IMR-90 (cell line): ENCODE measurements at regions not wholly inside any gene's neighbourhood (a gene's known extent, or its start where the extent isn't known, plus 50 kb on each side); places are given as distances from the start of the nearest gene placed in this dataset.
A peak's percentile ranks its signal among the peaks of the same experiment; 100 is the strongest.

Source experiments
- ATAC-seq: fragments of 200-7000 bp; cut with Tn5 transposase; 2 replicates; pipeline ENCODE4 v1.9.1; 2020; ENCODE audit warnings: low read depth, mild to moderate bottlenecking, moderate library complexity
- BruUV-seq: library from RNA; stranded (reverse); fragments of 400-500 nt; replicated peaks from 2 replicates; lab custom pipeline; 2021; lab: Mats Ljungman, UMichigan
- CTCF ChIA-PET: fragments of 300-600 bp; formaldehyde crosslinking; extraction: SDS; loops from one replicate; lab custom pipeline; 2021; ENCODE audit warnings: antibody characterized with exemption; lab: Yijun Ruan, JAX
- POLR2A ChIA-PET: fragments of 300-600 bp; sonication (Branson Sonifier 250); formaldehyde crosslinking; loops from one replicate; lab custom pipeline; 2022; ENCODE audit warnings: antibody characterized with exemption; ENCODE audit not compliant: unreplicated experiment; lab: Charles Lee
- DNase-seq: peaks from one replicate; pipeline ENCODE4 v3.0.0; 2013
- H2AFZ ChIP-seq: replicated peaks from 2 replicates; pipeline ENCODE3; 2013; ENCODE audit warnings: low read length, mild to moderate bottlenecking; ENCODE audit not compliant: poor library complexity
- H2AK5ac ChIP-seq: 2 replicates; pipeline ENCODE4 v1.6.1; 2013; ENCODE audit warnings: low read depth, low read length, inconsistent platforms
- H2AK9ac ChIP-seq: replicated peaks from 2 replicates; pipeline ENCODE3; 2013; ENCODE audit warnings: mild to moderate bottlenecking, low read depth, low read length, moderate library complexity; ENCODE audit not compliant: poor library complexity
- H2BK120ac ChIP-seq: 2 replicates; pipeline ENCODE4 v1.6.1; 2013; ENCODE audit warnings: low read depth, low read length, inconsistent platforms
- H2BK15ac ChIP-seq: 3 replicates; pipeline ENCODE4 v1.6.1; 2013; ENCODE audit warnings: low read depth, low read length, inconsistent platforms
- H2BK20ac ChIP-seq: 2 replicates; pipeline ENCODE4 v1.6.1; 2013; ENCODE audit warnings: low read depth, mild to moderate bottlenecking, inconsistent platforms, low read length, moderate library complexity
- H2BK5ac ChIP-seq: 2 replicates; pipeline ENCODE4 v1.6.1; 2013; ENCODE audit warnings: mild to moderate bottlenecking, low read depth, low read length, inconsistent platforms; ENCODE audit not compliant: poor library complexity, severe bottlenecking
- H3K14ac ChIP-seq: replicated peaks from 2 replicates; pipeline ENCODE4 v1.6.1; 2013; ENCODE audit warnings: low read depth, low read length, inconsistent platforms
- H3K18ac ChIP-seq: 2 replicates; pipeline ENCODE4 v1.6.1; 2013; ENCODE audit warnings: low read depth, low read length, control low read depth
- H3K23ac ChIP-seq: 2 replicates; pipeline ENCODE4 v1.6.1; 2013; ENCODE audit warnings: low read depth, low read length, inconsistent platforms
- H3K27ac ChIP-seq: 2 replicates; pipeline ENCODE4 v1.5.1; 2013; ENCODE audit warnings: mild to moderate bottlenecking, control low read depth, low read length; ENCODE audit not compliant: insufficient read depth
- H3K27me3 ChIP-seq: 2 replicates; pipeline ENCODE4 v1.6.1; 2013; ENCODE audit warnings: low read length; ENCODE audit not compliant: control insufficient read depth, insufficient read depth
- H3K36me3 ChIP-seq: 2 replicates; pipeline ENCODE4 v1.6.1; 2013; ENCODE audit warnings: low read length, mixed read lengths; ENCODE audit not compliant: control insufficient read depth, insufficient read depth
- H3K4ac ChIP-seq: 2 replicates; pipeline ENCODE4 v1.6.1; 2013; ENCODE audit warnings: low read depth, low read length, inconsistent platforms
- H3K4me1 ChIP-seq: 2 replicates; pipeline ENCODE4 v1.6.1; 2013; ENCODE audit warnings: low read length, mixed read lengths; ENCODE audit not compliant: control insufficient read depth, insufficient read depth
- H3K4me2 ChIP-seq: 2 replicates; pipeline ENCODE4 v1.6.1; 2013; ENCODE audit warnings: low read depth, mild to moderate bottlenecking, control low read depth, low read length, moderate library complexity
- H3K4me3 ChIP-seq: 2 replicates; pipeline ENCODE4 v1.5.1; 2013; ENCODE audit warnings: low read depth, mild to moderate bottlenecking, control low read depth, low read length, moderate library complexity; ENCODE audit not compliant: insufficient read depth
- H3K56ac ChIP-seq: 2 replicates; pipeline ENCODE4 v1.6.1; 2013; ENCODE audit warnings: low read length, inconsistent platforms; ENCODE audit not compliant: insufficient read depth; ENCODE audit errors: extremely low read depth
- H3K79me1 ChIP-seq, 2 experiments: 2 replicates each; pipeline ENCODE4 v1.6.1; 2013; ENCODE audit warnings: low read length in 2 of 2, inconsistent platforms in 1 of 2, low read depth in 1 of 2
- H3K9ac ChIP-seq: 2 replicates; pipeline ENCODE4 v1.6.1; 2013; ENCODE audit warnings: low read depth, low read length, control low read depth
- H3K9me1 ChIP-seq: 2 replicates; pipeline ENCODE4 v1.6.1; 2013; ENCODE audit warnings: low read length, inconsistent platforms; ENCODE audit not compliant: insufficient read depth
- H3K9me3 ChIP-seq: 2 replicates; pipeline ENCODE4 v1.6.1; 2013; ENCODE audit warnings: low read length; ENCODE audit not compliant: control insufficient read depth, insufficient read depth
- H4K20me1 ChIP-seq: 2 replicates; pipeline ENCODE4 v1.6.1; 2013; ENCODE audit warnings: low read length, inconsistent platforms; ENCODE audit not compliant: insufficient read depth
- H4K5ac ChIP-seq: 2 replicates; pipeline ENCODE4 v1.6.1; 2013; ENCODE audit warnings: mild to moderate bottlenecking, low read depth, low read length, control low read depth
- H4K8ac ChIP-seq, 2 experiments: 2 replicates each; pipeline ENCODE4 v1.6.1; 2013; ENCODE audit warnings: low read depth in 2 of 2, low read length in 2 of 2, control low read depth in 1 of 2, inconsistent platforms in 1 of 2
- H4K91ac ChIP-seq: 2 replicates; pipeline ENCODE4 v1.6.1; 2013; ENCODE audit warnings: low read depth, low read length, inconsistent platforms; ENCODE audit not compliant: insufficient read depth
- BHLHE40 ChIP-seq: fragments of 150-350 bp; IDR thresholded peaks from 2 replicates; pipeline ENCODE4 v1.6.1; 2016; ENCODE audit warnings: mild to moderate bottlenecking, low read depth, low read length
- CHD1 ChIP-seq: IDR thresholded peaks from 2 replicates; pipeline ENCODE4 v1.6.1; 2012; ENCODE audit warnings: low read depth, low read length, improper control_type of control experiment
- MAZ ChIP-seq: IDR thresholded peaks from 2 replicates; pipeline ENCODE4 v1.6.1; 2012; ENCODE audit warnings: low read depth, mild to moderate bottlenecking, low read length, improper control_type of control experiment, moderate library complexity, borderline replicate concordance
- RCOR1 ChIP-seq: IDR thresholded peaks from 2 replicates; pipeline ENCODE4 v1.6.1; 2012; ENCODE audit warnings: mild to moderate bottlenecking, low read length, improper control_type of control experiment; ENCODE audit not compliant: insufficient replicate concordance
- WGBS, 2 experiments: methylation state at CpG; one replicate each; pipeline versions ENCODE4 v1.1.5 to v1.1.7; 2013; ENCODE audit warnings: missing lambda C conversion rate in 2 of 2; ENCODE audit not compliant: insufficient read length in 1 of 2; ENCODE audit errors: extremely low coverage in 2 of 2; 5-methylcytosine and 5-hydroxymethylcytosine counted together
- dilution Hi-C: fragments of 300-500 bp; cut with HindIII; formaldehyde crosslinking; loops from one replicate; pipeline ENCODE4 v1.14.3; 2018; ENCODE audit warnings: low sequenced_read_pairs; ENCODE audit not compliant: unreplicated experiment
- in situ Hi-C: fragments of 300-500 bp; cut with MboI; formaldehyde crosslinking; loops from 3 replicates; pipeline ENCODE4 v1.14.3; 2019; ENCODE audit warnings: low sequenced_read_pairs, inconsistent platforms, mixed read lengths
- intact Hi-C: fragments of 100-400 bp; cut with micrococcal nuclease; formaldehyde crosslinking; loops from 2 replicates; pipeline ENCODE4 v1.10.0; 2022
- TF ChIP-seq, protein P1 (sequence below): fragments of 150-350 bp; IDR thresholded peaks from 2 replicates; pipeline ENCODE4 v1.6.1; 2017; ENCODE audit warnings: mild to moderate bottlenecking, antibody characterized with exemption, low read length, low read depth

DNA sequence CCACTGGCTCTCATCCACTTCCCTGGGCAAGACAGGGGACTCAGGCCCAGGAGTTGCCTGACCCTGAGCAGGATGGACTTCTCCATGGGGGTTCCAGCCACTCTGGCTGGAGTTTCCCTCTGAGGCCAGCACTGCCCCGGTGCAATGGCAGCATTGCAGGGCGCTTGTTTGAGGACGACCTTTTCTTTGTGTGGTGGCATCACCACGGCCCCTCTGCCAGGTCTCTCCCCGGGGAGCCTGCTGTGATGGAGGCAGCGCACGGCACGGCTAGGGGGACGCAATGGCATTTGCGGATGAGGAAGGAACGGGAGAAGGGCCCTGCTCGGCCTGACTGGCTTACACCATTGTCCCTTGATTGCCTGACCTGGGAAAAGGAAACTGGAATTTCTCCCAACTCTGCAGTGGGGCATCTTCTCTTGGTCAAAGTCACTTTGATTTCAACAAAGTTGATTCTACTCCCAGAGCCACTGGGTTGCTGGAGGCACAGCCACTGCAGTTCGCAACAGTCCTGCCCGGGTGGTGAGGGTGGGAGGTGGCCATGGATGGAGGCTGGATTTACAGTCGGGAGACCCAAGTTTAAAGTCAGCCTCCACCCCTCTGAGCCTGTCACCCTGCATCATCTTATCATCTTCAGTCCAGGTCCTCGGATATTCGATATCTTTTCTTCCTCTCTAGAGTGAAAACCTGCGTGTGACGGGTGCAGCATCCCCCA, 82.9 kb upstream of the ZNF469 start:
- no peak overlapping the region for H3K4me2 ChIP-seq

More for the DNA sequence above, 82.9 kb upstream of the ZNF469 start:
- 89% methylated on average over 7 of the region's 19 CpGs; no CpG with 5 or more reads in 1 of the 2 experiments for WGBS, 2 experiments
- ATAC-seq: no peak
- dilution Hi-C loops: no loop called here
- H2AK9ac ChIP-seq: peak overlapping the region; percentile 77
- peak overlapping the region; percentile 21; the same call in 1 of the 2 replicates for H3K56ac ChIP-seq
- peak overlapping the region; percentile 70 for H3K14ac ChIP-seq
- peak overlapping the region; percentile 72 for H2BK5ac ChIP-seq
- in situ Hi-C loops: loop anchor here (10.0 kb wide), 1 partner anchor 55 kb away; no protein-coding TSS in a partner anchor
- peak overlapping the region; percentile 17 for H4K5ac ChIP-seq
- peak overlapping the region; percentile 96 for H2AK5ac ChIP-seq
- peak overlapping the region; percentile 15 for H3K18ac ChIP-seq
- peaks cover 36% of the 10 kb centered on the region for H3K4me1 ChIP-seq
- H3K36me3 ChIP-seq: no peaks in the 10 kb centered on the region
- POLR2A ChIA-PET: no interaction called here
- peak overlapping the region; percentile 97 for H4K91ac ChIP-seq
- H3K9ac ChIP-seq: peak overlapping the region; percentile 24; the same call in 1 of the 2 replicates
- H3K4ac ChIP-seq: peak overlapping the region; percentile 97
- no peaks in the 10 kb centered on the region for H3K27me3 ChIP-seq
- BruUV-seq: no TSS peak
- H4K8ac ChIP-seq: peak overlapping the region; percentile 27 to 70; a peak in 3 of 4 replicates
- peak overlapping the region; percentile 32; the same call in 1 of the 2 replicates for H3K27ac ChIP-seq
- CTCF ChIA-PET: no interaction called here
- H2AFZ ChIP-seq: peak overlapping the region; percentile 72
- peaks cover 34% of the 10 kb centered on the region for H3K9me1 ChIP-seq
- peak overlapping the region; percentile 95 for H2BK20ac ChIP-seq
- H2BK120ac ChIP-seq: peak overlapping the region; percentile 98
- no peak for DNase-seq
- H3K4me3 ChIP-seq: no peak overlapping the region
- no peaks in the 10 kb centered on the region for H3K9me3 ChIP-seq
- H3K79me1 ChIP-seq: peaks cover 0 to 40% of the 10 kb centered on the region in 2 experiments; a peak in 2 of 4 replicates
- peak overlapping the region; percentile 94; the same call in 2 of the 3 replicates for H2BK15ac ChIP-seq
- peak overlapping the region; percentile 77; the same call in 1 of the 2 replicates for H3K23ac ChIP-seq
- intact Hi-C loops: loop anchor here (10.0 kb wide), 3 partner anchors 55 to 345 kb away; partner anchors contain the start of gene BANP
- no peaks in the 10 kb centered on the region for H4K20me1 ChIP-seq
- TF ChIP-seq, protein P1, sequence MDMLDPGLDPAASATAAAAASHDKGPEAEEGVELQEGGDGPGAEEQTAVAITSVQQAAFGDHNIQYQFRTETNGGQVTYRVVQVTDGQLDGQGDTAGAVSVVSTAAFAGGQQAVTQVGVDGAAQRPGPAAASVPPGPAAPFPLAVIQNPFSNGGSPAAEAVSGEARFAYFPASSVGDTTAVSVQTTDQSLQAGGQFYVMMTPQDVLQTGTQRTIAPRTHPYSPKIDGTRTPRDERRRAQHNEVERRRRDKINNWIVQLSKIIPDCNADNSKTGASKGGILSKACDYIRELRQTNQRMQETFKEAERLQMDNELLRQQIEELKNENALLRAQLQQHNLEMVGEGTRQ: no peak
- TF ChIP-seq RCOR1 (no peak), MAZ (no peak), CHD1 (no peak), BHLHE40 (no peak)
